ENCODE measurements at regions not wholly inside any gene's neighbourhood (a gene's known extent, or its start where the extent isn't known, plus 50 kb on each side); places are given as distances from the start of the nearest gene placed in this dataset.

DNA sequence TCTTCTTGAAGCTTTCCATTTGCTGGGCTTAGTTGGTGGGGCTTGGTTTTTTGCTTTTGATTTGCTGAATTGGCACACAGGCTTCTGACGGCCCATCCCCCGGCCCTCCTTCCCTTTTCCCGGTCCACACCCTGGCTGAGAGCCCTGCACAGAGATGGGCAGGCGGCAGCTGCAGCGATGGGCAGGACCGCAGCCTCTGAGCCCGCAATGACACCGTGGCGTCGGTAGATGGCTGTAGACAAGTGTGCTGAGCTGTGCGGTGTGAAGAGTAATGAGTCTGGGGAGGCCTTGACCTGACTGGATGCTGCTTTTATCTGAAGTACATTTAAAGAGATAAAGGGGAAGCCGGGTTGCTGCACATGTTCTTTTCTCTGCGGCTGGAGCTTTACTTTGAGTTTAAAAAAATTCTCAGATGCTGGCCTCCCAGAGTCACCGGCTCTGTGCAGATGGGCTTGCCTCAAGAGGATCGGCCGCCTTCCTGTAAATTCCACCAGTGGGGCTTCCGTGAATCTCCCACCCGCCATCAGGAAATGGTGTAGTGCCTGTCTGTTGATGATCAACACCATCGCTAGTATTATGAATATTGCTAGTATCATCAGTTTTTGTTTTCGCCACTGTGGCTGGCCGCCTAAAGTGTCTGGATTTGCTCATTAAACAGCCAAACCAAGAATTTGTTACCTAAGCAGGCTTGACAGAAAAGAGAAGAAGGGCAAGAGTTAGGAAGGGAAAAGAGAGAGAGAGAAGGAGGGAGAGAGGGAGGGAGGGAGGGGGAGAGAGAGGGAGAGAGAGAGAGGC is 245.6 kb upstream of the RBFOX1 start:
- TF ChIP-seq JUN (IDR thresholded peaks at IDR 0.05; ENCODE audit: borderline replicate concordance, insufficient read depth, insufficient read length, low read depth) (no peak), MAX (IDR thresholded peaks at IDR 0.05; ENCODE audit: insufficient read depth, insufficient read length) (no peak), CTCF (IDR thresholded peaks at IDR 0.05; ENCODE audit: extremely low read depth in 1 of 2, insufficient read depth in 1 of 2, low read depth in 1 of 2, low read length in 2 of 2) (no peak), EZH2 (IDR thresholded peaks at IDR 0.05; ENCODE audit: borderline replicate concordance, low read depth, low read length, severe bottlenecking) (no peak), POLR2AphosphoS5 (IDR thresholded peaks at IDR 0.05; ENCODE audit: insufficient read depth, low read depth, low read length) (no peak)
